ENCODE measurements at regions not wholly inside any gene's neighbourhood (a gene's known extent, or its start where the extent isn't known, plus 50 kb on each side); places are given as distances from the start of the nearest gene placed in this dataset.
"Not testable (repeated sequence)": the region's sequence is repeated elsewhere in the genome, so short reads cannot be mapped to it uniquely, and the experiment has no call there.

DNA sequence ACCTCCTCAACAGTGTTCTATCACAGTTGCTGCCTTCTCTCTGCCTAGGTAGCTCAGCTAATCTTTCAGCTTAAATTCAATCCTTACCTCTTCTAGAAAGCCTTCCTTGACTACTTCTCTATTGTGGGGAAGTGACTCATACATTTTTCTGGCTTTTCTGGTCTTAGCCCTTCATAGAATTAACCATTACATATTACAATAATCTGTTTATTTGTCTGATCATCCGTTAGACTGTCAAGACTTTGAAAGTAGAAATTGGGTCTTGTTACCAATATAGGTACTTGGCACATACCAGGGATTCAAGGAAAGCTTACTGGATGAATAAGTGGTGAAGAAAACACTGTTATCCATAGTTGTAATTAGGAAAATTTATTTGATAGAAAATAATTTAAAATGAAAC, 89.6 kb downstream of the FANCF start:
- Histone ChIP-seq H4K20me1 (ENCODE audit: insufficient read depth, low read length) (no peaks in the 10 kb centered on the region), H3F3A (ENCODE audit: insufficient read depth, low read length) (no peaks in the 10 kb centered on the region), H3K36me3 (replicated peaks; ENCODE audit: insufficient read depth, low read length) (no peaks in the 10 kb centered on the region), H3K79me2 (ENCODE audit: low read length) (no peaks in the 10 kb centered on the region), H3K9me3 (replicated peaks; ENCODE audit: insufficient read depth, low read length) (no peaks in the 10 kb centered on the region), H3K9me2 (replicated peaks; ENCODE audit: insufficient read depth, low read length) (no peaks in the 10 kb centered on the region), H2AFZ (ENCODE audit: low read length) (no peak overlapping the region), H3K27me3 (replicated peaks; ENCODE audit: insufficient read depth, low read length) (no peaks in the 10 kb centered on the region), H3K9ac (ENCODE audit: low read length) (no peak overlapping the region), H3K4me1 (ENCODE audit: low read length) (no peaks in the 10 kb centered on the region), H3K27ac (ENCODE audit: low read length) (no peak overlapping the region), H3K4me2 (ENCODE audit: low read depth, low read length) (no peak overlapping the region), H3K4me3 (ENCODE audit: low read length) (no peak overlapping the region)
- DNase-seq: no peak
- no peak for TF ChIP-seq EZH2 (optimal IDR thresholded peaks at IDR 0.05; ENCODE audit: low read depth, low read length)
- TF ChIP-seq, protein P1, sequence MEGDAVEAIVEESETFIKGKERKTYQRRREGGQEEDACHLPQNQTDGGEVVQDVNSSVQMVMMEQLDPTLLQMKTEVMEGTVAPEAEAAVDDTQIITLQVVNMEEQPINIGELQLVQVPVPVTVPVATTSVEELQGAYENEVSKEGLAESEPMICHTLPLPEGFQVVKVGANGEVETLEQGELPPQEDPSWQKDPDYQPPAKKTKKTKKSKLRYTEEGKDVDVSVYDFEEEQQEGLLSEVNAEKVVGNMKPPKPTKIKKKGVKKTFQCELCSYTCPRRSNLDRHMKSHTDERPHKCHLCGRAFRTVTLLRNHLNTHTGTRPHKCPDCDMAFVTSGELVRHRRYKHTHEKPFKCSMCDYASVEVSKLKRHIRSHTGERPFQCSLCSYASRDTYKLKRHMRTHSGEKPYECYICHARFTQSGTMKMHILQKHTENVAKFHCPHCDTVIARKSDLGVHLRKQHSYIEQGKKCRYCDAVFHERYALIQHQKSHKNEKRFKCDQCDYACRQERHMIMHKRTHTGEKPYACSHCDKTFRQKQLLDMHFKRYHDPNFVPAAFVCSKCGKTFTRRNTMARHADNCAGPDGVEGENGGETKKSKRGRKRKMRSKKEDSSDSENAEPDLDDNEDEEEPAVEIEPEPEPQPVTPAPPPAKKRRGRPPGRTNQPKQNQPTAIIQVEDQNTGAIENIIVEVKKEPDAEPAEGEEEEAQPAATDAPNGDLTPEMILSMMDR (IDR thresholded peaks at IDR 0.05; ENCODE audit: low read length): no peak
- TF ChIP-seq EZH2phosphoT487 (IDR thresholded peaks at IDR 0.05; ENCODE audit: low read length): no peak

DNA sequence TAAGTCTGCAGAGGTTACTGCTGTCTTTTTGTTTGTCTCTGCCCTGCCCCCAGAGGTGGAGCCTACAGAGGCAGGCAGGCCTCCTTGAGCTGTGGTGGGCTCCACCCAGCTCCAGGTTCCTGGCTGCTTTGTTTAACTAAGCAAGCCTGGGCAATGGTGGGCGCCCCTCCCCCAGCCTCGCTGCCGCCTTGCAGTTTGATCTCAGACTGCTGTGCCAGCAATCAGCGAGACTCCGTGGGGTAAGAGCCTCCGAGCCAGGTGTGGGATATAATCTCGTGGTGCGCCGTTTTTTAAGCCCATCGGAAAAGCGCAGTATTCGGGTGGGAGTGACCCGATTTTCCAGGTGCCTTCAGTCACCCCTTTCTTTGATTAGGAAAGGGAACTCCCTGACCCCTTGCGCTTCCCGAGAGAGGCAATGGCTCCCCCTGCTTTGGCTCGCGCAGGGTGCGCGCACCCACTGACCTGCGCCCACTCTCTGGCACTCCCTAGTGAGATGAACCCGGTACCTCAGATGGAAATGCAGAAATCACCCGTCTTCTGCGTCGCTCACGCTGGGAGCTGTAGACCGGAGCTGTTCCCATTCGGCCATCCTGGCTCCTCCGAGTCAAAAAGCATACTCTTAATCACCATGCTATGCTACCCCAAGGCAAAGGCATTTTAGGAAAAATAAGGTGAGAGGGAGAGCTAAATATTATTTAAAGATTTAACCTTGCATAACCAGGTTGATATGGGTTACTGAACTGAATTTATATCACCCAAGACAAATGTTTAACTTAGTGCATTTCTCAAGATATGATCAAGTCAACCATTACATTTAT, 96.8 kb downstream of the FANCF start:
- not testable (repeated sequence) for H3K9me2 ChIP-seq (replicated peaks; ENCODE audit: insufficient read depth, low read length); H3K4me2 ChIP-seq (ENCODE audit: low read depth, low read length); H2AFZ ChIP-seq (ENCODE audit: low read length); H3K9me3 ChIP-seq (replicated peaks; ENCODE audit: insufficient read depth, low read length); H3K4me3 ChIP-seq (ENCODE audit: low read length); H4K20me1 ChIP-seq (ENCODE audit: insufficient read depth, low read length); H3K9ac ChIP-seq (ENCODE audit: low read length); DNase-seq; H3K79me2 ChIP-seq (ENCODE audit: low read length); H3K4me1 ChIP-seq (ENCODE audit: low read length); H3F3A ChIP-seq (ENCODE audit: insufficient read depth, low read length); H3K27ac ChIP-seq (ENCODE audit: low read length); H3K27me3 ChIP-seq (replicated peaks; ENCODE audit: insufficient read depth, low read length); H3K36me3 ChIP-seq (replicated peaks; ENCODE audit: insufficient read depth, low read length)

DNA sequence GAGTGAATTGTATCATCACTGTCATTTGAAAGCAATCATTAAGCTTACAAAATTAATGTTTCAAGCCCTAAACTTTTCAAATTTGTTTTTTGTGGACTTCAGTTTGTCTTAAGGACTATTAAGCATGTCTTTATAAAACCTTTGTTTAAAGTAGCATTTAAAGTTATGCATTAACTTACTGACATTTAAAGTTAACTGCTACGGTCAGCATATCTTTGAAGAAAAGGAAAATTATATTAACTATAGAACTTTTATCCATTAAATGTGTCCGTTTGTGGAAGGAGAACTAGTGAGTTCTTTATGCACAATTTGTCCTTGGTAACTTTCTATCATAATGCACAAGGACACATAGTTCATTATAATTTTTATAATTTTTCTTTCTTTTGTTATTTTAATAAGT, 103.4 kb downstream of the FANCF start:
- TF ChIP-seq EZH2phosphoT487 (IDR thresholded peaks at IDR 0.05; ENCODE audit: low read length): no peak
- H3K4me2 ChIP-seq (ENCODE audit: low read depth, low read length): no peak overlapping the region
- H3K4me1 ChIP-seq (ENCODE audit: low read length): no peaks in the 10 kb centered on the region
- H3K79me2 ChIP-seq (ENCODE audit: low read length): no peaks in the 10 kb centered on the region
- H4K20me1 ChIP-seq (ENCODE audit: insufficient read depth, low read length): no peaks in the 10 kb centered on the region
- H2AFZ ChIP-seq (ENCODE audit: low read length): no peak overlapping the region
- H3K27ac ChIP-seq (ENCODE audit: low read length): no peak overlapping the region
- no peaks in the 10 kb centered on the region for H3K9me3 ChIP-seq (replicated peaks; ENCODE audit: insufficient read depth, low read length)
- no peaks in the 10 kb centered on the region for H3K9me2 ChIP-seq (replicated peaks; ENCODE audit: insufficient read depth, low read length)
- no peaks in the 10 kb centered on the region for H3F3A ChIP-seq (ENCODE audit: insufficient read depth, low read length)
- DNase-seq: no peak
- H3K27me3 ChIP-seq (replicated peaks; ENCODE audit: insufficient read depth, low read length): no peaks in the 10 kb centered on the region
- H3K9ac ChIP-seq (ENCODE audit: low read length): no peak overlapping the region
- H3K36me3 ChIP-seq (replicated peaks; ENCODE audit: insufficient read depth, low read length): no peaks in the 10 kb centered on the region
- H3K4me3 ChIP-seq (ENCODE audit: low read length): no peak overlapping the region

- Histone ChIP-seq H3K4me1 (ENCODE audit: low read length) (no peaks in the 10 kb centered on the region), H3K4me2 (ENCODE audit: low read depth, low read length) (no peak overlapping the region), H3K36me3 (replicated peaks; ENCODE audit: insufficient read depth, low read length) (no peaks in the 10 kb centered on the region), H3K4me3 (ENCODE audit: low read length) (no peak overlapping the region), H3K9ac (ENCODE audit: low read length) (no peak overlapping the region), H3K27me3 (replicated peaks; ENCODE audit: insufficient read depth, low read length) (no peaks in the 10 kb centered on the region), H3K9me3 (replicated peaks; ENCODE audit: insufficient read depth, low read length) (no peaks in the 10 kb centered on the region), H4K20me1 (ENCODE audit: insufficient read depth, low read length) (no peaks in the 10 kb centered on the region), H3K27ac (ENCODE audit: low read length) (no peak overlapping the region), H3K79me2 (ENCODE audit: low read length) (no peaks in the 10 kb centered on the region), H3K9me2 (replicated peaks; ENCODE audit: insufficient read depth, low read length) (no peaks in the 10 kb centered on the region), H3F3A (ENCODE audit: insufficient read depth, low read length) (no peaks in the 10 kb centered on the region), H2AFZ (ENCODE audit: low read length) (no peak overlapping the region)
- TF ChIP-seq, protein P1 (IDR thresholded peaks at IDR 0.05; ENCODE audit: low read length): no peak
- TF ChIP-seq EZH2phosphoT487 (IDR thresholded peaks at IDR 0.05; ENCODE audit: low read length): no peak
- TF ChIP-seq EZH2 (optimal IDR thresholded peaks at IDR 0.05; ENCODE audit: low read depth, low read length): no peak
- DNase-seq: no peak
Measured at GRCh38 chr11:22521226-22521625, 104.4 kb downstream of the FANCF start.
